Activated naive CD4-positive, alpha-beta T cell treated with anti-CD3 and anti-CD28 coated beads for 36 hours (primary cell): ENCODE measurements at regions not wholly inside any gene's neighbourhood (a gene's known extent, or its start where the extent isn't known, plus 50 kb on each side); places are given as distances from the start of the nearest gene placed in this dataset.
"Not testable (repeated sequence)": the region's sequence is repeated elsewhere in the genome, so short reads cannot be mapped to it uniquely, and the experiment has no call there.

Experiments used
- CTCF ChIA-PET: fragments of 350-600 bp; sonication (Branson Sonifier 250); formaldehyde crosslinking; loops from one replicate; lab custom pipeline; 2021; ENCODE audit warnings: antibody characterized with exemption; lab: Charles Lee
- DNase-seq: peaks from one replicate; pipeline ENCODE4 v3.0.0-alpha.2; 2020
- H3K27ac Mint-ChIP-seq: one replicate; pipeline ENCODE4 v1.8.0; 2021; ENCODE audit warnings: mild to moderate bottlenecking, mixed read lengths
- H3K27me3 Mint-ChIP-seq: one replicate; pipeline ENCODE4 v1.8.0; 2021; ENCODE audit warnings: low read depth, mixed read lengths
- H3K36me3 Mint-ChIP-seq: one replicate; pipeline ENCODE4 v1.8.0; 2021; ENCODE audit warnings: low read depth, mixed read lengths
- H3K4me1 Mint-ChIP-seq: one replicate; pipeline ENCODE4 v1.8.0; 2021; ENCODE audit warnings: low read depth, mixed read lengths
- H3K4me3 Mint-ChIP-seq: one replicate; pipeline ENCODE4 v1.8.0; 2021; ENCODE audit warnings: mild to moderate bottlenecking, moderate library complexity, mixed read lengths
- H3K9me3 Mint-ChIP-seq: one replicate; pipeline ENCODE4 v1.8.0; 2021; ENCODE audit warnings: mixed read lengths
- intact Hi-C: fragments of 100-400 bp; cut with micrococcal nuclease; formaldehyde crosslinking; loops from one replicate; pipeline ENCODE4 v1.15.1; 2023

DNA sequence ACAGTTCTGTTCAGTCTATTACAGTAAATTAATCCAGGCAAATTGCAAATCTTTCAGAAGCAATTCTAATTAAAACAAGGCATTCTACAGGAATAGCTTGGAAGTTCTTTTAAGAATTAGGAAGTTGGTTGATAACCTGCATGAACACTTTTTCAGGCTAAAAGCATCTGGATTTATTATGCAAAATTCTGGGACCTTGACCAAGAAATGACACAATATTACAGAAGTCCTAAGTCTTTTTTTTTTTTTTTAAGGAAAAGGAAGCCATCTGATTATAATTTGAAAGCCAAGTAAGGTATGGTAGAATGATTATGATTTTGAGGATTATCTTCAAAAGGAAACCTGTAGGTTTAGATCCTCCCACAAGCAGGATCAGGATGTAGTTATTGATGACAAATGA is 74.7 kb upstream of the KCNK2 start:
- intact Hi-C loops, result no loop called here

GRCh38 chr1:215018555-215018954 is 64.0 kb upstream of the KCNK2 start:
- Mint-ChIP-seq H3K27me3 (peaks cover 6% of the 10 kb centered on the region), H3K9me3 (peaks cover 5% of the 10 kb centered on the region), H3K4me1 (no peaks in the 10 kb centered on the region), H3K36me3 (no peaks in the 10 kb centered on the region), H3K4me3 (no peak overlapping the region), H3K27ac (no peak overlapping the region)
- intact Hi-C loops, result no loop called here
- DNase-seq, result no peak
- CTCF ChIA-PET, result no interaction called here

More for the DNA sequence above, 74.7 kb upstream of the KCNK2 start:
- H3K4me1 Mint-ChIP-seq, result no peaks in the 10 kb centered on the region
- H3K9me3 Mint-ChIP-seq, result no peaks in the 10 kb centered on the region
- no peak for DNase-seq
- CTCF ChIA-PET, result interaction anchor here (0.6 kb wide), 1 partner anchor 411 kb away, joined by 3 read pairs; no protein-coding TSS in a partner anchor
- no peak overlapping the region for H3K27ac Mint-ChIP-seq
- H3K36me3 Mint-ChIP-seq, result no peaks in the 10 kb centered on the region
- H3K4me3 Mint-ChIP-seq, result no peak overlapping the region
- H3K27me3 Mint-ChIP-seq, result no peaks in the 10 kb centered on the region

DNA sequence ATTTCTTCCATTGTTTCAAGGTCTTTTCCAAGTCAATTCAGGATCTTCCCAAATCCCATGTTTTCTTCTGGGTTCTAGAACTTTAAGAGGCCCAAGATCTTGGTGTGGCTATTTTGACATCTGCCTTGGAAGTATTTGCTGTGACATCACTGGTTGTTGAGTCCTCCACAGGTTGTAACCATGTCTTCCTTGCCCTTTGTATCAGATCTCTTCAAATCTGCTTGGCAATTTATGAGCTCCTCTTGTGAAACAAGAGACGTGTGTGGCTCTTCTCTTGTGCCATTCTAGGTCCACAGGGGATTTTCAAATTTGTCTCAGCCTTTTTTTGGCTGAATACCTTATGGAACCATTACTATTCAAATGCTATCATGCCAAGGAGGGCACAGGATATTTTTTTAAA is 60.3 kb upstream of the KCNK2 start:
- no peak for DNase-seq
- Mint-ChIP-seq H3K27ac (no peak overlapping the region), H3K4me1 (no peaks in the 10 kb centered on the region), H3K9me3 (no peaks in the 10 kb centered on the region), H3K36me3 (no peaks in the 10 kb centered on the region), H3K27me3 (peaks cover 3% of the 10 kb centered on the region), H3K4me3 (no peak overlapping the region)
- CTCF ChIA-PET, result no interaction called here
- intact Hi-C loops, result no loop called here

- Mint-ChIP-seq H3K36me3 (no peaks in the 10 kb centered on the region), H3K9me3 (no peaks in the 10 kb centered on the region), H3K27ac (no peak overlapping the region), H3K4me1 (no peaks in the 10 kb centered on the region), H3K27me3 (peaks cover 3% of the 10 kb centered on the region), H3K4me3 (no peak overlapping the region)
- CTCF ChIA-PET, result no interaction called here
- intact Hi-C loops, result no loop called here
- no peak for DNase-seq
Measured at GRCh38 chr1:215022741-215023141, 59.8 kb upstream of the KCNK2 start.

DNA sequence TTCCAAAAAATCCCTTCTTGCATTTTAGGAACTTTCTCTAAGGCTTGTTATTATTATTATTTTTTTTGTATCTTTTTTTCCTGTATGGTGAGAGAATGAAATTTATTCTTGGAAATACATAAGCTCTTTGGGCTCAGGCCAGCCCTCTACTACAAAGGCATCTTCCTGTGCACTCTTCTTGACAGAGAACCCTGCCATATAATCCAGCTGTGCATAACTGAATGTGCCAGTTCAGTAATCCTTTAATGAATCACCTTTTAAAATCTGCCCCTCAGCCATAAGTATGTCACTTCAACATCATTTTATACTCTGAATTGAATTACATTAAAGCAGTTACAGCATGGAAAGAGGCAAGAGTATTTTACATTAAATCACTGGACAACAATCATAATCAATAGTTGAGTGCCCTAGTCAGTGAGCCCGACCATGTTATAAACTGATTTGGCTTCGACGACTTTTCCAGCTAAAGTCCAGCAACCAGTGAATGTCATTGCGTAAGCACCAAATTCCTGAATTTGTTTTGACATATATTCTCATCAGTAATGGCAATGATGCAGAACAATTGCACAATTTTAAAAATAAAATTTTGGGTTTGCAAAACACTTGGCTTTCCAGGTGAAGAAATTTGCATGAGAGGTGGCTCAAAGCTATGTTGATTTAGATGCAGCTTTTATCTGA is 59.2 kb upstream of the KCNK2 start:
- Mint-ChIP-seq H3K36me3 (no peaks in the 10 kb centered on the region), H3K27ac (no peak overlapping the region), H3K4me1 (no peaks in the 10 kb centered on the region), H3K9me3 (no peaks in the 10 kb centered on the region), H3K27me3 (peaks cover 3% of the 10 kb centered on the region), H3K4me3 (no peak overlapping the region)
- CTCF ChIA-PET, result no interaction called here
- intact Hi-C loops, result no loop called here
- DNase-seq, result no peak

GRCh38 chr1:215028954-215029353 is 53.6 kb upstream of the KCNK2 start:
- no peaks in the 10 kb centered on the region for H3K36me3 Mint-ChIP-seq
- H3K4me3 Mint-ChIP-seq, result no peak overlapping the region
- CTCF ChIA-PET, result no interaction called here
- H3K27ac Mint-ChIP-seq, result no peak overlapping the region
- DNase-seq, result no peak
- no peaks in the 10 kb centered on the region for H3K4me1 Mint-ChIP-seq
- no peaks in the 10 kb centered on the region for H3K9me3 Mint-ChIP-seq
- intact Hi-C loops, result no loop called here
- peaks cover 20% of the 10 kb centered on the region for H3K27me3 Mint-ChIP-seq

DNA sequence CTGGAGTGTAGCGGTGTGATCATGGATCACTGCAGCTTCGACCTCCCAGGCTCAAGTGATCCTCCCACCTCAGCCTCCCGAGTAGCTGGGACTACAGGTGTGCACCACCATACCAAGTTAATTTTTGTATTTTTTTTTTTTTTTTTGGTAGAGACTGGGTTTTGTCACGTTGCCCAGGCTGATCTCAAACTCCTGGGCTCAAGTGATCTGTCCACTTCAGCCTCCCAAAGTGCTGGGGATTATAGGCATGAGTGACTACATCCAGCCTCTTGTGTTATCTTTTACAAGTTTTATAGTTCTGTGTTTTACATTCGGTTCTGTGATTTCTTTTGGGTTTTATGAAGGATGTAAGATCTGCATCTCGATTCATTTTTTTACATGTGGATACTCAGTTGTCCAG is 52.0 kb upstream of the KCNK2 start:
- CTCF ChIA-PET, H3K9me3 Mint-ChIP-seq, H3K27ac Mint-ChIP-seq, intact Hi-C loops, H3K36me3 Mint-ChIP-seq, DNase-seq, H3K4me3 Mint-ChIP-seq, H3K4me1 Mint-ChIP-seq: not testable (repeated sequence)
- peaks cover 22% of the 10 kb centered on the region for H3K27me3 Mint-ChIP-seq

DNA sequence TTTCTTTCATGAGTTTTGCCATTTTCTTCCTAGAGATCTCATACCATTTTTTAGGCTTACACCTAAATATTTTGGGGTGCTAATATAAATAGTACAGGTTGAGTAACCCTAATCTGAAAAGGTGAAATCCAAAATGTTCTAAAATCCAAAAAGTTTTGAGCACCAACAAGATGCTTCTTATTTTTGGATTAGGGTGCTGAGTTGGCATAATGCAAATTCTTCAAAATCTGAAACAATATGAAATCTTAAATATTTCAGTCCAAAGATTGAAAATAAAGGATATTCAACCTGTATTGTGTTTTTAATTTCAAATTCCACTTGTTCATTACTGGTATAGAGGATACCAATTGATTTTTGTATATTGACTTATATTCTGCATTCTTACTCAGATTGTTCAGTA is 51.1 kb upstream of the KCNK2 start:
- Mint-ChIP-seq H3K4me3 (no peak overlapping the region), H3K4me1 (no peaks in the 10 kb centered on the region), H3K27me3 (peaks cover 25% of the 10 kb centered on the region), H3K36me3 (no peaks in the 10 kb centered on the region), H3K27ac (no peak overlapping the region), H3K9me3 (no peaks in the 10 kb centered on the region)
- no peak for DNase-seq
- CTCF ChIA-PET, result no interaction called here
- intact Hi-C loops, result no loop called here
